ENCODE measurements at regions not wholly inside any gene's neighbourhood (a gene's known extent, or its start where the extent isn't known, plus 50 kb on each side); places are given as distances from the start of the nearest gene placed in this dataset.

- TF ChIP-seq CTCF (IDR thresholded peaks at IDR 0.05; ENCODE audit: poor library complexity) = no peak
- no peak for TF ChIP-seq EZH2phosphoT487 (IDR thresholded peaks at IDR 0.05; ENCODE audit: low read depth, severe bottlenecking, unreplicated experiment)
Measured at GRCh38 chr15:96497951-96498350, 167.5 kb downstream of the NR2F2 start.
